Lower leg skin (tissue), 3 donors: ENCODE measurements at regions not wholly inside any gene's neighbourhood (a gene's known extent, or its start where the extent isn't known, plus 50 kb on each side); places are given as distances from the start of the nearest gene placed in this dataset.
"Not testable (repeated sequence)": the region's sequence is repeated elsewhere in the genome, so short reads cannot be mapped to it uniquely, and the experiment has no call there.

Experiments used
- DNase-seq, 2 donors: peaks; one replicate each; pipeline ENCODE4 v3.0.0-alpha.2; 2019; ENCODE audit warnings: low spot score in 2 of 2
- H3K4me3 ChIP-seq: fragments of 200-600 bp; sonication (generic); 2 replicates; pipeline ENCODE4 v1.5.1; 2017; ENCODE audit warnings: mild to moderate bottlenecking, low read depth; ENCODE audit not compliant: poor library complexity, severe bottlenecking
- WGBS, 2 donors: methylation state at CpG; one replicate each; pipeline ENCODE4 v1.1.5; 2018; 5-methylcytosine and 5-hydroxymethylcytosine counted together
- intact Hi-C: fragments of 100-400 bp; cut with DNase I; formaldehyde crosslinking; loops from one replicate; pipeline ENCODE4 v1.15.0; 2023; ENCODE audit warnings: low total_unique reads

- H3K4me3 ChIP-seq, intact Hi-C loops, DNase-seq: not testable (repeated sequence)
- WGBS, 2 donors = 50 to 81% methylated on average over 4 to 8 of the region's 9 CpGs
Measured at GRCh38 chr3:198146559-198147164, 186.6 kb downstream of the LMLN start.

DNA sequence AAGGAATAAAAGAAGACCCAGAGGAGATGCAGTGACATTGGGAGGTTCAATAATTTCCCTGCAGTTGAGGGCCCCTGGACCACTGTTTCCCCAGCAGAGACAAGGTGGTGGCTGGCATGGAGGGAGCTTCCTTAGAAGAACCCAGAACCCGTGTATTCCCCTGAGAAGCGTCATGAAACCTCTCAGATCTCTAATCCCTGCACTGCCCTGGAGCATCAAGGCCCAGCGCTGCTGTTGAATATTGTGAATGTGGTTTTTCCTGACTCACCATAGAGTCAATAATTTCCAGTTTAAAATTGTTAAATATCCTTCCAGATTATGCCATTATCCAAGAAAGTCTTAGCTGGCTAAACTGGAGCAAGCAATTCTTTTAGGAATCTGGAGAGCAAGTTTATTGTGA is 187.2 kb downstream of the LMLN start:
- intact Hi-C loops, DNase-seq, H3K4me3 ChIP-seq: not testable (repeated sequence)
- 77 to 90% methylated on average over 1 to 2 of the region's 3 CpGs for WGBS, 2 donors

- intact Hi-C loops = not testable (repeated sequence)
Measured at GRCh38 chr3:198147993-198148392, 188.0 kb downstream of the LMLN start.

DNA sequence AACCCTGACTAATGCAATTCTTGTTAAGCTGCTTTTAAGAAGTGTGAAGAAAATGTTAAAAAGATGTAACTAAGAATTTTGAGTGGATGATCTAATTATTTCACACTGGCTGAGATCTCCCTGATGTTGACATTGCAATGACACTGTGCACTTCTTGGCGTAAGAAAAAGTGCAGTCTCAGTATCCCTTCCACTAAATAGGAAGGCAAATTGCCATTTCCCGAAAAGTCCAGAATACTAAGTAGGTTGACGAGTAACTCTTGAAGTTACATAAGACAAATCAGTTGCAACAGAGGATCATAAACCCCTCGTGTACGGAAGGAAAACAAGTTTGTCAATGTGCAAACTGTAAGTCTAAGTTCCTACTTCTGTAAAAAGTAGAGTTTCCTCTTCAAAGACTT is 189.9 kb downstream of the LMLN start:
- H3K4me3 ChIP-seq, intact Hi-C loops, DNase-seq: not testable (repeated sequence)
- 43 to 45% methylated on average over 4 to 5 of the region's 5 CpGs for WGBS, 2 donors

More at GRCh38 chr3:198147993-198148392, 188.0 kb downstream of the LMLN start:
- not testable (repeated sequence) for DNase-seq, H3K4me3 ChIP-seq
- WGBS, 2 donors = 50 to 68% methylated on average over 2 to 6 of the region's 6 CpGs

DNA sequence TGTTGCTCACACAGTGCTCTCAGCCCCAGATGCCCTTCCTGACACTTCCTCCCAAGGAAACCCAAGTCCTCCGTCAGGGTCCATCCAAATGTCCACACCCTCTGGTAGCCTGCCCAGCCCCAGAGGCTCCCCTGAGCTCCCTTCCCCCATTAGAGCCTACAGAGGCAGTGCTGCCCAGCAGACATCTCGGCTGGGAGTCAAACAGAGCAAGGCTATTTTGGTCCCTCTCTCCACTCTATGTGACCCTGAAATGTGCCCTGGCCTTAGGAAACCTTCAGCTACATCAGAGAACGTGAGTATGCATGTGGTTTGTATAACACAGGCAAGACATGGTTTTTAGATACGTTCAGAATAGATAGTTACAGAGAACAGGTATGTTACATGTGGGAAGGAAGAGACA is 191.8 kb downstream of the LMLN start:
- intact Hi-C loops, DNase-seq, H3K4me3 ChIP-seq: not testable (repeated sequence)
- WGBS, 2 donors = 57 to 71% methylated on average over 4 of the region's 4 CpGs

GRCh38 chr3:198155771-198156170 is 195.8 kb downstream of the LMLN start:
- WGBS, 2 donors = 69 to 71% methylated on average over 3 to 4 of the region's 7 CpGs

DNA sequence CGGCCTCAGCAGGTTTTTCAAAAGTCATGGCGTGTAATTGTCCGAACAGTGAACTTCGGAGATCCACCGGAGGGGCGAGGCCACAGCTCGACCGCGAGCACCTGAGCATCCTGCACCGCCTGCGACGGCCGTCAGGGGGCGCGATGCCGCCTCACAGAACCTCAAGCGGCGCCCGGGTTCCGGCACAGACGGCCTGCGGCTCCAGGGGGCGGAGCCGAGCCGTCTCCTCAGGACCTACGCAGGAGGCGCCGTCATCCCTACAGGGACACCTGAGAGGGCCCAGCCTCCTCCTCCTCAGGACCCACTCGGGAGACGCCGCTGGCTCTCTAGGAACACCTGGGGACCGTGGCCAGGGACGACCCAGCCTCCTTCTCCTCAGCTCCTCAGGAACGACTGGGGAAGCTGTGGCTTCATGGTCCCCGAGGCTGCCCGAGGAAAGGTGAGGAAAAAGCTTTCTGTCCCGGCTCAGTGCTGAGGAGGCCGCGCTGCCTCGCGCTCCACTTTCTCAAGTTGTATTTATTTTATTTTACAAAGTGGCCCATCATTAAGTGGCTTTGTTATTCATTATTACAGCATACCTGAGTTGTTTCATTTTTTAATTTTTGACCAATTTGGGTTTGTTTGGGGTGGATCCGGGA is 197.3 kb downstream of the LMLN start:
- not testable (repeated sequence) for DNase-seq

More at GRCh38 chr3:198155771-198156170, 195.8 kb downstream of the LMLN start:
- intact Hi-C loops, DNase-seq, H3K4me3 ChIP-seq: not testable (repeated sequence)

GRCh38 chr3:198158007-198158406 is 198.0 kb downstream of the LMLN start:
- WGBS, 2 donors = 37 to 57% methylated on average over 8 to 9 of the region's 12 CpGs
- H3K4me3 ChIP-seq, intact Hi-C loops, DNase-seq: not testable (repeated sequence)

More for the DNA sequence above, 197.3 kb downstream of the LMLN start:
- WGBS, 2 donors = 14 to 38% methylated on average over 3 to 12 of the region's 42 CpGs
- H3K4me3 ChIP-seq, intact Hi-C loops: not testable (repeated sequence)

GRCh38 chr3:198167339-198168039 is 207.5 kb downstream of the LMLN start:
- H3K4me3 ChIP-seq, intact Hi-C loops: not testable (repeated sequence)
- DNase-seq = peak in 1 of 2 donors; percentile 89
- WGBS, 2 donors = 7 to 18% methylated on average over 4 to 14 of the region's 17 CpGs

GRCh38 chr3:198170781-198171180 is 210.8 kb downstream of the LMLN start:
- intact Hi-C loops, H3K4me3 ChIP-seq, DNase-seq: not testable (repeated sequence)
- 67% methylated on average over 1 of the region's 1 CpG; no CpG with 5 or more reads in 1 of the 2 donors for WGBS, 2 donors

- H3K4me3 ChIP-seq, DNase-seq, intact Hi-C loops: not testable (repeated sequence)
- WGBS, 2 donors = 80 to 88% methylated on average over 5 of the region's 5 CpGs
Measured at GRCh38 chr3:198173080-198173479, 213.1 kb downstream of the LMLN start.

- intact Hi-C loops, H3K4me3 ChIP-seq, DNase-seq: not testable (repeated sequence)
- WGBS, 2 donors = 87% methylated on average over 1 of the region's 1 CpG; no CpG with 5 or more reads in 1 of the 2 donors
Measured at GRCh38 chr3:198173929-198174574, 214.0 kb downstream of the LMLN start.
